HG03442 (cell line): ENCODE measurements at regions not wholly inside any gene's neighbourhood (a gene's known extent, or its start where the extent isn't known, plus 50 kb on each side); places are given as distances from the start of the nearest gene placed in this dataset.

Experiments used
- ATAC-seq: cut with Tn5 transposase; IDR thresholded peaks from one replicate; pipeline ENCODE4 v1.9.1; 2021; ENCODE audit warnings: mild to moderate bottlenecking, moderate library complexity; ENCODE audit not compliant: unreplicated experiment

GRCh38 chr5:146940295-146940694 is 61.7 kb upstream of the PPP2R2B start:
- ATAC-seq = no peak

GRCh38 chr5:146944019-146944418 is 65.5 kb upstream of the PPP2R2B start:
- no peak for ATAC-seq

GRCh38 chr5:146944764-146945616 is 66.4 kb upstream of the PPP2R2B start:
- no peak for ATAC-seq

GRCh38 chr5:146945617-146946084 is 67.1 kb upstream of the PPP2R2B start:
- no peak for ATAC-seq

GRCh38 chr5:146947181-146947941 is 68.8 kb upstream of the PPP2R2B start:
- no peak for ATAC-seq

- no peak for ATAC-seq
Observed at GRCh38 chr5:146948666-146949065, 70.1 kb upstream of the PPP2R2B start.

- no peak for ATAC-seq
Observed at GRCh38 chr5:146952168-146952567, 73.6 kb upstream of the PPP2R2B start.

GRCh38 chr5:146956217-146956616 is 77.7 kb upstream of the PPP2R2B start:
- no peak for ATAC-seq

- ATAC-seq = no peak
Observed at GRCh38 chr5:146959360-146959759, 80.8 kb upstream of the PPP2R2B start.

GRCh38 chr5:146962801-146963355 is 84.3 kb upstream of the PPP2R2B start:
- no peak for ATAC-seq

GRCh38 chr5:146965761-146966659 is 87.5 kb upstream of the PPP2R2B start:
- peak; percentile 98 for ATAC-seq

- no peak for ATAC-seq
Observed at GRCh38 chr5:146967646-146968045, 89.1 kb upstream of the PPP2R2B start.

- no peak for ATAC-seq
Observed at GRCh38 chr5:146971401-146971800, 92.8 kb upstream of the PPP2R2B start.

GRCh38 chr5:146986469-146986868 is 107.9 kb upstream of the PPP2R2B start:
- no peak for ATAC-seq

GRCh38 chr5:146993876-146994530 is 115.4 kb upstream of the PPP2R2B start:
- ATAC-seq = no peak

- ATAC-seq = no peak
Observed at GRCh38 chr5:146995878-146996277, 117.3 kb upstream of the PPP2R2B start.

GRCh38 chr5:147015405-147015804 is 136.8 kb upstream of the PPP2R2B start:
- no peak for ATAC-seq

- ATAC-seq = no peak
Observed at GRCh38 chr5:147017191-147017590, 138.6 kb upstream of the PPP2R2B start.

- ATAC-seq = no peak
Observed at GRCh38 chr5:147017621-147018020, 139.1 kb upstream of the PPP2R2B start.

GRCh38 chr5:147018812-147019211 is 140.3 kb upstream of the PPP2R2B start:
- no peak for ATAC-seq
